NB4 (cell line): ENCODE measurements at regions not wholly inside any gene's neighbourhood (a gene's known extent, or its start where the extent isn't known, plus 50 kb on each side); places are given as distances from the start of the nearest gene placed in this dataset.

Experiments used
- DNase-seq: peaks from one replicate; pipeline ENCODE4 v3.0.0; 2010; ENCODE audit warnings: low read depth
- H3K4me3 ChIP-seq: one replicate; pipeline ENCODE4 v1.5.1; 2011; ENCODE audit warnings: mild to moderate bottlenecking, low read depth, low read length, moderate library complexity
- CTCF ChIP-seq: IDR thresholded peaks from one replicate; pipeline ENCODE4 v1.5.1; 2012; ENCODE audit warnings: low read depth, low read length
- MAX ChIP-seq: IDR thresholded peaks from 2 replicates; pipeline ENCODE4 v1.6.1; 2011; ENCODE audit warnings: low read depth, low read length
- MYC ChIP-seq: IDR thresholded peaks from 2 replicates; pipeline ENCODE4 v1.6.1; 2011; ENCODE audit warnings: low read depth, low read length
- POLR2A ChIP-seq: IDR thresholded peaks from 2 replicates; pipeline ENCODE4 v1.6.1; 2011; ENCODE audit warnings: mild to moderate bottlenecking; ENCODE audit not compliant: insufficient read length; ENCODE audit errors: extremely low read depth

GRCh38 chr3:182633186-182633585 is 160.1 kb upstream of the ATP11B start:
- TF ChIP-seq POLR2A (no peak), CTCF (no peak), MAX (no peak), MYC (no peak)
- DNase-seq: no peak
- no peak overlapping the region for H3K4me3 ChIP-seq

GRCh38 chr3:182636646-182637045 is 156.7 kb upstream of the ATP11B start:
- H3K4me3 ChIP-seq: no peak overlapping the region
- no peak for DNase-seq
- TF ChIP-seq POLR2A (no peak), MYC (no peak), MAX (no peak), CTCF (no peak)

GRCh38 chr3:182637350-182638110 is 155.8 kb upstream of the ATP11B start:
- TF ChIP-seq CTCF: no peak
- TF ChIP-seq POLR2A: no peak
- TF ChIP-seq MYC: no peak
- TF ChIP-seq MAX: no peak
- no peak overlapping the region for H3K4me3 ChIP-seq
- DNase-seq: no peak

- TF ChIP-seq MYC: no peak
- H3K4me3 ChIP-seq: no peak overlapping the region
- DNase-seq: no peak
Measured at GRCh38 chr3:182644013-182644412, 149.3 kb upstream of the ATP11B start.

GRCh38 chr3:182644790-182645433 is 148.4 kb upstream of the ATP11B start:
- H3K4me3 ChIP-seq: no peak overlapping the region
- DNase-seq: no peak
- TF ChIP-seq CTCF: no peak
- no peak for TF ChIP-seq POLR2A
- TF ChIP-seq MAX: no peak
- no peak for TF ChIP-seq MYC

- no peak overlapping the region for H3K4me3 ChIP-seq
- no peak for DNase-seq
- TF ChIP-seq POLR2A: no peak
- no peak for TF ChIP-seq CTCF
- TF ChIP-seq MYC: no peak
- no peak for TF ChIP-seq MAX
Measured at GRCh38 chr3:182650568-182651128, 142.7 kb upstream of the ATP11B start.
